ENCODE measurements at regions not wholly inside any gene's neighbourhood (a gene's known extent, or its start where the extent isn't known, plus 50 kb on each side); places are given as distances from the start of the nearest gene placed in this dataset. TPM values are rescaled to one million over a fixed set of nuclear protein-coding genes. Genes with fewer than 3 reads are reported as not detected.

Small RNA genes lying in the stretch of these regions (small RNA-seq; reads per million reads assigned to genes)
- not detected for gene AC106712.1
- not detected for gene RF00019
